HCT116 (cell line): ENCODE measurements at regions not wholly inside any gene's neighbourhood (a gene's known extent, or its start where the extent isn't known, plus 50 kb on each side); places are given as distances from the start of the nearest gene placed in this dataset.

Experiments
- ATAC-seq: fragments of 200-7000 bp; cut with Tn5 transposase; 2 replicates; pipeline ENCODE4 v1.9.1; 2020; ENCODE audit warnings: mild to moderate bottlenecking, moderate library complexity
- BruUV-seq: library from RNA; stranded (reverse); fragments of 400-500 nt; replicated peaks from 2 replicates; lab custom pipeline; 2021; lab: Mats Ljungman, UMichigan
- CTCF ChIA-PET: fragments of 300-600 bp; sonication (Branson Sonifier 250); formaldehyde crosslinking; loops from one replicate; lab custom pipeline; 2021; ENCODE audit warnings: antibody characterized with exemption; lab: Charles Lee
- POLR2A ChIA-PET: fragments of 300-600, 350-600 bp; sonication (Branson Sonifier 250); formaldehyde crosslinking; loops from one replicate; lab custom pipeline; 2021; ENCODE audit warnings: antibody characterized with exemption; lab: Charles Lee
- RAD21 ChIA-PET, 2 experiments: fragments of 300-600 bp; sonication (Branson Sonifier 250); formaldehyde crosslinking; loops; one replicate each; lab custom pipeline; 2023; ENCODE audit warnings: low total read pairs in 2 of 2; ENCODE audit not compliant: uncharacterized antibody in 2 of 2, unreplicated experiment in 2 of 2, low non-redundant PET in 1 of 2; lab: Charles Lee
- DNase-seq: peaks from one replicate; pipeline ENCODE4 v3.0.0-alpha.2; 2010; ENCODE audit warnings: low read depth, low spot score
- H2AFZ ChIP-seq: fragments of 200-600 bp; shearing (Covaris generic), sonication (generic); 2 replicates; pipeline ENCODE4 v1.6.1; 2017; ENCODE audit warnings: low read depth, mixed run types, mixed read lengths, antibody characterized with exemption, low read length; ENCODE audit not compliant: poor library complexity, severe bottlenecking
- H3K27ac ChIP-seq: 2 replicates; pipeline ENCODE4 v1.5.1; 2012; ENCODE audit warnings: low read depth, low read length
- H3K27me3 ChIP-seq: fragments of 200-600 bp; sonication (generic); 2 replicates; pipeline ENCODE4 v1.6.1; 2016; ENCODE audit warnings: mixed run types, low read length, mixed read lengths; ENCODE audit not compliant: insufficient read depth
- H3K36me3 ChIP-seq, 2 experiments: fragments of 200-500 bp in 1 of 2; fragments of 200-600 bp in 1 of 2; sonication (Bioruptor generic) in 1 of 2; sonication (generic) in 1 of 2; 2 replicates each; pipeline versions ENCODE4 v1.5.1 to v1.6.1; 2014 to 2016; ENCODE audit warnings: low read length in 2 of 2, inconsistent platforms in 1 of 2, mixed read lengths in 1 of 2, mixed run types in 1 of 2; ENCODE audit not compliant: insufficient read depth in 2 of 2, control insufficient read depth in 1 of 2
- H3K4me1 ChIP-seq, 2 experiments: fragments of 200-600 bp in 1 of 2; sonication (generic) in 1 of 2; 2 replicates each; pipeline versions ENCODE4 v1.5.1 to v1.6.1; 2012 to 2017; ENCODE audit warnings: low read length in 2 of 2, inconsistent platforms in 1 of 2, mild to moderate bottlenecking in 1 of 2, mixed read lengths in 1 of 2, mixed run types in 1 of 2, moderate library complexity in 1 of 2; ENCODE audit not compliant: insufficient read depth in 2 of 2, control insufficient read depth in 1 of 2
- H3K4me2 ChIP-seq: fragments of 200-600 bp; sonication (generic); 2 replicates; pipeline ENCODE4 v1.6.1; 2017; ENCODE audit warnings: mixed run types, low read length, mixed read lengths
- H3K4me3 ChIP-seq, 2 experiments: fragments of 200-600 bp in 1 of 2; sonication (generic) in 1 of 2; replicated peaks in 1 of 2; 2 replicates each; pipeline ENCODE4 v1.5.1; 2011 to 2016; ENCODE audit warnings: low read length in 2 of 2, control low read depth in 1 of 2, low read depth in 1 of 2, mild to moderate bottlenecking in 1 of 2, mixed read lengths in 1 of 2, mixed run types in 1 of 2
- H3K79me2 ChIP-seq: fragments of 200-600 bp; sonication (generic); 2 replicates; pipeline ENCODE4 v1.6.1; 2017; ENCODE audit warnings: mild to moderate bottlenecking, mixed run types, low read length, moderate library complexity, mixed read lengths; ENCODE audit not compliant: insufficient read depth
- H3K9ac ChIP-seq: fragments of 200-600 bp; sonication (generic); 2 replicates; pipeline ENCODE4 v1.6.1; 2016; ENCODE audit warnings: low read length, mixed read lengths
- H3K9me2 ChIP-seq: fragments of 200-600 bp; sonication (generic), shearing (Covaris generic); 2 replicates; pipeline ENCODE4 v1.6.1; 2017; ENCODE audit warnings: mixed run types, mild to moderate bottlenecking, moderate library complexity; ENCODE audit not compliant: insufficient read depth
- H3K9me3 ChIP-seq, 2 experiments: fragments of 200-500 bp in 1 of 2; fragments of 200-600 bp in 1 of 2; sonication (Bioruptor generic) in 1 of 2; sonication (generic) in 1 of 2; 2 replicates each; pipeline ENCODE4 v1.6.1; 2014 to 2017; ENCODE audit warnings: low read length in 2 of 2, mixed read lengths in 2 of 2, inconsistent platforms in 1 of 2, low read depth in 1 of 2, mild to moderate bottlenecking in 1 of 2, mixed run types in 1 of 2, moderate library complexity in 1 of 2; ENCODE audit not compliant: control insufficient read depth in 1 of 2, insufficient read depth in 1 of 2
- H4K20me1 ChIP-seq: fragments of 200-600 bp; sonication (generic), shearing (Covaris generic); 2 replicates; pipeline ENCODE4 v1.6.1; 2017; ENCODE audit warnings: mixed run types, mild to moderate bottlenecking, moderate library complexity; ENCODE audit not compliant: insufficient read depth
- ATF3 ChIP-seq: IDR thresholded peaks from 2 replicates; pipeline ENCODE4 v1.6.1; 2012
- CBX3 ChIP-seq: IDR thresholded peaks from 2 replicates; pipeline ENCODE4 v1.6.1; 2012; ENCODE audit warnings: low read depth
- CEBPB ChIP-seq: IDR thresholded peaks from 2 replicates; pipeline ENCODE4 v1.6.1; 2012; ENCODE audit warnings: low read depth
- CTCF ChIP-seq, 3 experiments: fragments of 200-600 bp in 1 of 3; sonication (generic) in 1 of 3; IDR thresholded peaks in 2 of 3; conservative IDR thresholded peaks in 1 of 3; 2 replicates each; pipeline ENCODE4 v1.5.1; 2012 to 2017; ENCODE audit warnings: low read depth in 2 of 3, low read length in 2 of 3, antibody characterized with exemption in 1 of 3, borderline replicate concordance in 1 of 3, control low read depth in 1 of 3, mild to moderate bottlenecking in 1 of 3, mixed read lengths in 1 of 3, mixed run types in 1 of 3, moderate library complexity in 1 of 3; ENCODE audit not compliant: insufficient read depth in 1 of 3
- EZH2 ChIP-seq: fragments of 200-600 bp; sonication (generic); IDR thresholded peaks from 2 replicates; pipeline ENCODE4 v1.6.1; 2017; ENCODE audit warnings: antibody characterized with exemption, mixed run types
- EZH2phosphoT487 ChIP-seq: fragments of 200-600 bp; IDR thresholded peaks from 2 replicates; pipeline ENCODE4 v1.6.1; 2018; ENCODE audit warnings: antibody characterized with exemption, borderline replicate concordance
- FOSL1 ChIP-seq: IDR thresholded peaks from 2 replicates; pipeline ENCODE4 v1.6.1; 2012; ENCODE audit warnings: low read depth
- JUND ChIP-seq: IDR thresholded peaks from 2 replicates; pipeline ENCODE4 v1.6.1; 2012
- POLR2A ChIP-seq: IDR thresholded peaks from 2 replicates; pipeline ENCODE4 v1.7.0; 2011; ENCODE audit warnings: borderline replicate concordance; ENCODE audit not compliant: insufficient read depth, insufficient read length; ENCODE audit errors: extremely low read depth
- POLR2AphosphoS5 ChIP-seq: IDR thresholded peaks from 2 replicates; pipeline ENCODE4 v1.6.1; 2011; ENCODE audit warnings: mild to moderate bottlenecking, low read depth, low read length, moderate library complexity
- SIN3A ChIP-seq: IDR thresholded peaks from 2 replicates; pipeline ENCODE4 v1.6.1; 2012; ENCODE audit warnings: low read depth
- SRF ChIP-seq: IDR thresholded peaks from 2 replicates; pipeline ENCODE4 v1.6.1; 2012; ENCODE audit warnings: low read depth
- TCF7L2 ChIP-seq: IDR thresholded peaks from 2 replicates; pipeline ENCODE4 v1.7.0; 2011; ENCODE audit warnings: borderline replicate concordance, inconsistent platforms; ENCODE audit not compliant: insufficient read depth, insufficient read length; ENCODE audit errors: extremely low read depth
- YY1 ChIP-seq: IDR thresholded peaks from 2 replicates; pipeline ENCODE4 v1.6.1; 2011; ENCODE audit warnings: low read length, low read depth, moderate library complexity, mild to moderate bottlenecking; ENCODE audit not compliant: insufficient replicate concordance; ENCODE audit errors: extremely low read depth
- ZFX ChIP-seq: fragments of 450-650 bp; IDR thresholded peaks from 2 replicates; pipeline ENCODE4 v1.6.1; 2017
- ZNF274 ChIP-seq: fragments of 200-500 bp; sonication (Bioruptor generic); IDR thresholded peaks from 2 replicates; pipeline ENCODE4 v1.6.1; 2014; ENCODE audit warnings: mild to moderate bottlenecking, low read depth, low read length, inconsistent platforms
- intact Hi-C: fragments of 100-400 bp; cut with micrococcal nuclease; formaldehyde crosslinking; loops from 2 replicates; pipeline ENCODE4 v1.10.0; 2022
- TF ChIP-seq, protein P1 (sequence below): IDR thresholded peaks from 2 replicates; pipeline ENCODE4 v1.6.1; 2012

DNA sequence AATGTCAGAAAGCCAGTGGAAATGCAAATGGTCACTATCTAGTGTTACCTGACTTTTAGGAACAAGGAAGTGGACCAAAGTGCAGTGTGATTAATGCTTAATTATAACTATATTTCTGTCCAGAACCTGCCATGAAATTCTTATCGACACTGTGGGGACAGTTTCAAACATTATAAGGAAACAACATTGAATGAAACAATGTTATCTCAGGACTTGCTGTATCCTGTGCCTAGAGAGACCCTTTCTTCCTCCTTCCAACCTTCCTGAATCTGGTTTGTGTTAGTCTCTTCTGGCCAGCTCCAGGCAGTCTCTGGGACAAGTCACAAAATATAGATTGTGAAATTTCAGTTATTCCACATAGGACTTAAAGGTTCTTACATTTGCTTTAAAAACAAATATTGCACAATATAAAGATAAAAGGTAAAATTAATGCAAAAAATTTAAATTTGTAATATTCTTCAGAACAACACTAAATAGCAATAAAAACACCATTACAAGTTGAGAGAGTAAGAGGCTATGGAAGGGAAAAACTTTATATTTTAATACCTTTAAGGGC lies 203.4 kb downstream of the ZNF674 start:
- no TSS peak for BruUV-seq
- no peaks in the 10 kb centered on the region for H3K79me2 ChIP-seq
- DNase-seq, result no peak

More for the DNA sequence above, 203.4 kb downstream of the ZNF674 start:
- Histone ChIP-seq H2AFZ (no peak overlapping the region), H3K27ac (no peak overlapping the region), H3K27me3 (no peaks in the 10 kb centered on the region), H3K4me1 (no peaks in the 10 kb centered on the region), H3K9ac (no peak overlapping the region), H3K4me3 (no peak overlapping the region), H3K36me3 (no peaks in the 10 kb centered on the region; a peak in 1 of 4 replicates), H4K20me1 (no peaks in the 10 kb centered on the region), H3K9me3 (no peaks in the 10 kb centered on the region), H3K9me2 (no peaks in the 10 kb centered on the region), H3K4me2 (no peak overlapping the region)
- intact Hi-C loops, result no loop called here
- POLR2A ChIA-PET, result no interaction called here
- RAD21 ChIA-PET, result no interaction called here
- CTCF ChIA-PET, result no interaction called here
- TF ChIP-seq ZNF274 (no peak), EZH2 (no peak), SIN3A (no peak), CEBPB (no peak), ZFX (no peak), POLR2A (no peak), ATF3 (no peak), EZH2phosphoT487 (no peak), POLR2AphosphoS5 (no peak), FOSL1 (no peak), YY1 (no peak), TCF7L2 (no peak), JUND (no peak), SRF (no peak), CTCF (IDR thresholded peaks at IDR 0.05 in 2 of 3, conservative IDR thresholded peaks at IDR 0.05 in 1 of 3; ENCODE audit: borderline replicate concordance in 1 of 3, insufficient read depth in 1 of 3, low read depth in 2 of 3, low read length in 2 of 3) (no peak), CBX3 (no peak)
- TF ChIP-seq, protein P1, sequence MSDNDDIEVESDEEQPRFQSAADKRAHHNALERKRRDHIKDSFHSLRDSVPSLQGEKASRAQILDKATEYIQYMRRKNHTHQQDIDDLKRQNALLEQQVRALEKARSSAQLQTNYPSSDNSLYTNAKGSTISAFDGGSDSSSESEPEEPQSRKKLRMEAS, result no peak
- ATAC-seq, result no peak
